CD4-positive, alpha-beta T cell treated with Interleukin-17A for 1 hour (primary cell): ENCODE measurements at regions not wholly inside any gene's neighbourhood (a gene's known extent, or its start where the extent isn't known, plus 50 kb on each side); places are given as distances from the start of the nearest gene placed in this dataset.

Source experiments
- DNase-seq: peaks from one replicate; pipeline ENCODE4 v3.0.0-alpha.2; 2020

- no peak for DNase-seq
Measured at GRCh38 chr18:10035281-10035991, 121.6 kb downstream of the VAPA start.

GRCh38 chr18:10036479-10036878 is 122.7 kb downstream of the VAPA start:
- DNase-seq, result no peak

GRCh38 chr18:10037181-10037580 is 123.4 kb downstream of the VAPA start:
- DNase-seq, result no peak

- no peak for DNase-seq
Measured at GRCh38 chr18:10038268-10038667, 124.5 kb downstream of the VAPA start.

- DNase-seq, result no peak
Measured at GRCh38 chr18:10040287-10041011, 126.6 kb downstream of the VAPA start.

- no peak for DNase-seq
Measured at GRCh38 chr18:10041180-10041579, 127.4 kb downstream of the VAPA start.

GRCh38 chr18:10042492-10042891 is 128.7 kb downstream of the VAPA start:
- DNase-seq, result no peak

GRCh38 chr18:10044054-10044453 is 130.2 kb downstream of the VAPA start:
- no peak for DNase-seq

- no peak for DNase-seq
Measured at GRCh38 chr18:10045296-10045891, 131.6 kb downstream of the VAPA start.

GRCh38 chr18:10046178-10046807 is 132.5 kb downstream of the VAPA start:
- DNase-seq, result no peak

- no peak for DNase-seq
Measured at GRCh38 chr18:10047237-10047636, 133.4 kb downstream of the VAPA start.

- DNase-seq, result no peak
Measured at GRCh38 chr18:10049747-10050146, 135.9 kb downstream of the VAPA start.

- DNase-seq, result no peak
Measured at GRCh38 chr18:10050956-10051355, 137.1 kb downstream of the VAPA start.

GRCh38 chr18:10051877-10052631 is 138.2 kb downstream of the VAPA start:
- DNase-seq, result no peak

- DNase-seq, result no peak
Measured at GRCh38 chr18:10052871-10053270, 139.1 kb downstream of the VAPA start.

GRCh38 chr18:10053861-10054260 is 140.0 kb downstream of the VAPA start:
- no peak for DNase-seq

GRCh38 chr18:10054366-10054765 is 140.6 kb downstream of the VAPA start:
- no peak for DNase-seq

GRCh38 chr18:10055125-10055750 is 141.4 kb downstream of the VAPA start:
- no peak for DNase-seq

GRCh38 chr18:10056506-10056905 is 142.7 kb downstream of the VAPA start:
- DNase-seq, result no peak

GRCh38 chr18:10057401-10057893 is 143.6 kb downstream of the VAPA start:
- no peak for DNase-seq

GRCh38 chr18:10057894-10058791 is 144.3 kb downstream of the VAPA start:
- no peak for DNase-seq
